DLD1 (cell line): ENCODE measurements at regions not wholly inside any gene's neighbourhood (a gene's known extent, or its start where the extent isn't known, plus 50 kb on each side); places are given as distances from the start of the nearest gene placed in this dataset.

Source experiments
- in situ Hi-C: cut with HindIII; loops from 2 replicates; pipeline ENCODE4 v1.10.0; 2017; ENCODE audit warnings: low sequenced_read_pairs

DNA sequence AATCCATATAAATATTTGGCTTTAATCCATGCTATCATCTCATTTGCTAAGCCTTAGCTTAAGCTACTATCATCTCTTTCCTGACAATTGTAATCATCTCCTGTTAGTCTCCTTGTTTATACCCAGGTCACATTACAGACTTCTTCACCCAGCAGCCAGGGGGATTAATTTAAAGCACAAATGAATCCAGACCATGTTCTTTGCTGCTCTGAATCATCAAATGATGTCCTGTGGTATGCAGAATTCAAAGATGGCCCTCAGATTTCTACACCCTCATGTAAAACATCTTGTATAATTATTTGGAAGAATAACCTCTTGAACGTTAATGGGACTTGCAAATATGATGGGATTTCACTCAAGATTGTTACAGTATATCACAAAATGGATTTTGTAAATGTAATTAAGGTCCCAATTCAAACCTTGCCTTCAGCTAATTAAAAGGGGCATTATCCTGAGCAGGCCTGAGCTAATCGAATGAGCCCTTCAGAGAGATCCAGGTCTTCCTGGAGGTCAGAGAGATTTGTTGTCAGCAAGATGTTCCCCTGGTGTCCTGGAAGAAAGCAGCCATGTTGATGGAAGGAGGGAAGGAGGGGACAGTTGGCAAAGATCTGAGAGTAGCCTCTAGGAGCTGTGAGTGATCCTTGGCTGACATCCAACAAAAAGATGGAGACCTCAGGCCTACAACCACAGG is 241.1 kb upstream of the MMADHC start:
- in situ Hi-C loops = no loop called here

GRCh38 chr2:149827585-149828126 is 240.1 kb upstream of the MMADHC start:
- in situ Hi-C loops = no loop called here

GRCh38 chr2:149826471-149827125 is 239.0 kb upstream of the MMADHC start:
- in situ Hi-C loops = no loop called here

DNA sequence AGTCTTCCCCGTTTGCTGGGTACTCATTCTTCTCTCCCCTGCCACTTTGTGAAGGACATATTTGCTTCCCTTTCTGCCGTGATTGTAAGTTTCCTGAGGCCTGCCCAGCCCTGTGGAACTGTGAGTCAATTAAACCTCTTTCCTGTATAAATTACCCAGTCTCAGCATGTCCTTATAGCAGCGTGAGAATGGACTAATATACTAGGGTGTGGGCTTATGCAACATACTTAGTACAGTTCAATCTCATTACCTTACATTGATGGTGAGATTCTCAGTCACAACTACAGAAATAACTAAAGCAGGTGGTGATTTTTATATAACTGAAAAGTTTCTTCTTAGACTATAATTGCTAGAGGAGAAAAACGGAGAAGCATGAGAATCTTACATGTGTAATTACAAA is 237.9 kb upstream of the MMADHC start:
- in situ Hi-C loops = no loop called here

GRCh38 chr2:149824136-149824535 is 236.6 kb upstream of the MMADHC start:
- in situ Hi-C loops = no loop called here

DNA sequence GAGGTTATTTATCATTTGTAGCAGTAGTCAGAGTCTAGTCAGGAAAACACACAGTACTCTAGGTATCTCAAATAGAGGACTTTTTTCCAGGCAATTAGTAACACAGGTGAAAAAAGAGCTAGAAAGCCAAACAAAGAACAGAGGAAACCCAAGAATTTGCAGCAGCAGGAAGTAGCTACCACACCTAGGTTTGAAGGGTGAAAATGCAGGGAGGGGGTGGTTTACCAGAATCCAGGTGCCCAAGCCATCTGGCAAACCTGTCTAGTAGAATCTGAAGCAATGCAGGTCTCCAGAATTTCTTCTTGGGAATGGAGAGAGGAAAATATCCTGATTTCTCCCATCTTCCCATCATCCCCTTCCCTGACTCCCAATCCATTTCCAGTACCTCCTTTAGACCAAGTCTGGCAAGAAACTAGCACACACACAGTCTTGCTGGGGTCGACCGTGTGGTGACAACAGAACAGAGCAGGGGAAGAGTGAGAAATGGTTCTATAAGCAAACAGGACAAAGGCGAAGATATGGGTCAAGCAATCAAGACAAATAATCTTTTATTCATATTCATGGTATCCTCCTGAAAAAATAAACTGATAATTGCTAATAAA is 231.9 kb upstream of the MMADHC start:
- in situ Hi-C loops = no loop called here

DNA sequence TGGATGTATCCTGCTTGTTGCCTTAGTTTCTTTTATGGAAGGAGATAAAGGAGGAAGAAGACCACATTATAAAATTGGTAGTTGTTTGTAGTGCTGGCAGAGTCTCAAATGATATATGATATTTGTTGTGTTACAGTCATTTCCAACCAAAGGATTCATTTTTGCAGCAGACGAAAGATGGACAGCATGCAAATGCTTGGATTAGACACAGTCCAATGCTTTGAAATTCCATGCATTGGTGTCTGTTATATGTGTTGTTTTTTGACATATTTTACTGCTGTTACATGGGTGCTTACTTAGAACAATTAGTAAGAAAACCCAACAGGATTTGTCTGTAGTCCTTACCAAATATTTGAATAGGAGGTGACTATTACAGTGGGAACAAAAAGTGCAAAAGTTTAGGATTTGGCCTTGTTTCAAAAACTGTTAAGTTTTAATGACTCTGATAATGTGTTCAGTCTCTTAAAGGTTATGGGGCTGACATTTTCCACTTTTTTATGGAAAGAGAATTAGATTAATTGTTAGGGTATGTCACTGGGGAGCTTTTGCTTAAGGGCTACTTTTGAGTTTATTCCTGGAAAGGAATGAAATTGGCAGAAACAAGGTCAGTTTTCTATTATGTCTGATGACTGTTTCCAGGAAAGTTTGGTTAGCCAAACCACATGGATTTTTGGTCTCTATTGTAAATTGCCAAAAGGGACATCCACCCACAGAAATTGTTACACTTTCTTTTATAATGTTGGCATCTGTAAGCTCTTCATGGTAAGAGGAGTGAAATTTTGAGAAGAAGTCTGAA is 229.4 kb upstream of the MMADHC start:
- in situ Hi-C loops = no loop called here

- in situ Hi-C loops = no loop called here
Measured at GRCh38 chr2:149815941-149816340, 228.4 kb upstream of the MMADHC start.

- in situ Hi-C loops = no loop called here
Measured at GRCh38 chr2:149814901-149815300, 227.3 kb upstream of the MMADHC start.

- in situ Hi-C loops = no loop called here
Measured at GRCh38 chr2:149814049-149814448, 226.5 kb upstream of the MMADHC start.

DNA sequence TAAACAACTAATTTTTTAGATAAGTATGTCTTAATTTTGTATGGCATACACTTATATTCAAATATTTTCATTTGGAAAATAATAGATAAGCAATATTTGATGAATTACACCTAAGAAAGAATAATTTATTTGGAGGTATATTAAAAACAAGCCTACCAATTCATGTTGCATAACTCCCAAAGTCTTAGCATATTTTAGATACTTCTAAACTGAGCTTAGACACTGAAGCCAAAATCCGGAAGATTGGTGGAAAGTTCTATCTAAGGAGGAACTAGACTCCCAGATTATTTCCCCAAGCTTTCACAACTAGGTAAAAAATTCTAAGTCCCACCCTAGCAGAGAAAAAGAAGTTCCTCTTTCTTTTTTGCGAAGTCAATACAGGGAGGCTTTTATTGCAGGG is 221.0 kb upstream of the MMADHC start:
- in situ Hi-C loops = no loop called here

- in situ Hi-C loops = no loop called here
Measured at GRCh38 chr2:149806651-149807050, 219.1 kb upstream of the MMADHC start.

- in situ Hi-C loops = no loop called here
Measured at GRCh38 chr2:149800624-149801542, 213.3 kb upstream of the MMADHC start.

DNA sequence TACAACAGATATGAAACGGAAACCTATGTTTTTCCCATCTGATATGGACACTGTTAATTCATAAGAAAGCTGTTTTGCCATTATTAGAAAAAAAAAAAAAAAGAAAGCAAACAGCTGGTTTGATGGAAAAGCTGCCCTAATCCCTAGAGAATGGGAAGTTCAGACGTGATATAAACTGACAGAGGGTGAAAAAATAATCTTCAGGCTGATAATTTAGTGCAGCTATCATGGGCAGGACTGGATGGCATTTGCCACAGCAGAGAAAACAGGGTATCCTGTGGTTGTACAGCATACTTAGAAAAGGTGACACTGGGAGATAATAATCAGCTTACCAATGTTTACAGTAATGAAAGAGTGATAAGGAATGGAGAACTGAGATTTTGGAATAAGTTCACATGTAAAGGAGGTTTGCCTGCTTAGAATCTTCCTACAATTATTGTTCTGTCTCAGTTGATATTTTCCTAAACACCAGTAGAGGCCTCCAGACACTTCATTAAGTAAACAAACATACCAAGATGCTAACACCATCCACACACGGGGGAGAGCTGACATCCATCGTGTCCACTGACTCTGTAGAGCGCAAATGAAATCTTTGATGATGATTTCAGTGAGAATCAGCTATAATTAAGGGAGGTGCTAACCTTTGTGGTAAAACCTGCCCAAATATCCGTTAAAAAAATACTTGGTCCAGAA is 211.6 kb upstream of the MMADHC start:
- in situ Hi-C loops = no loop called here

DNA sequence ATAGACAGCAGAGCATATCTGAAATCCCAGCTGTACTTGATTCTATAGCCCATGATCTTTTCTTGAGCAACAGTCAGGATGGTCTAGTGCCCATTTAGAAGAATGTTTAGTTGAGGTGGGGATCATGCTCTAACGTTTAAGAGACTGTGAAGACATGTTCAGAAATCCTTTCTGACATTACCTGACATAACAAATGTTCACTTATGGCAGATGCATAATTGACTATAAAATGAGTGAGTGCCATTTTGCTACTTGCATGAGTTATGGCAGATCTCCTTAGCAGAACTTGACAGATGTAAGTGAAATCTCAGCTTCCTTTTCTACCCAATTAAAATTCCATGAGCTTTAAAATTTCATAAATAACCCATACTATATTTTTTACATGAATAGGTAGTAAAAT is 209.5 kb upstream of the MMADHC start:
- in situ Hi-C loops = no loop called here

DNA sequence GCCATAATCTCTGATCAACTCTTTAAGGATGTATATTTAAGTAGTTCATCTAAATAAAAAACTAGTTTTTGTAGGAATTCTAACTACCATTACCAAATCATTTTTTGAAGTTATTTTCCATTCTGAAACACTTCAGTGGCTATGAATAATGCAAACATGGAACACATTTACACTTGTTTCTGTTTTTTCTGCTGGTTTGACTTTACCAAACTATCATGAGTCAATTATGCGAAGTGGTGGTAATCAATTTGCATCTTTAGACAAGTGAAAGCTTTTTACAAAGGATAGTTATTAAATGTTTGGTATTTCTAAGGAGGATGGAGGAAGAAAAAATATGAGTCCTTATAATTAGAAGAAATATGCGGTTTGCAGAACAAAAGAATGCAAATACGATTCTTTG is 202.0 kb upstream of the MMADHC start:
- in situ Hi-C loops = no loop called here

DNA sequence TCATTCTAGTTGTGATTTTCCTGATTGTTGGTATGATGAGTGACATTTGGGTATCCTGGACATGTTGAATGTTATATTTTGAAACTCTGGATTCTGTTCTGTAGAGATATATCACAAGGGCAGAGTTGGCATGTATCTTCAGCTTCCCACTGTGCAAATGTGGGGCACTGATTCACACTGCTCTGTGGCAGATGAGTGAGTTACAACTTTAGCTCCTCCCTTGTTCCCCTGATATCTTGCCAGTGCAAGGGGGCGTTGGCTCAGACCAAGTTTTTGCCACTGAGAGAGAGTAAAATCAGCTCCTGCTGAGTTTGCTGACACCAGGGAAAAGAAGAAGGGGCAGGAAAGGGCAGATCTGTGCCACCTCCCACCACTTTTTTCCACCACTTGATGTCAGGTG is 199.6 kb upstream of the MMADHC start:
- in situ Hi-C loops = no loop called here

GRCh38 chr2:149783284-149783683 is 195.7 kb upstream of the MMADHC start:
- in situ Hi-C loops = no loop called here

DNA sequence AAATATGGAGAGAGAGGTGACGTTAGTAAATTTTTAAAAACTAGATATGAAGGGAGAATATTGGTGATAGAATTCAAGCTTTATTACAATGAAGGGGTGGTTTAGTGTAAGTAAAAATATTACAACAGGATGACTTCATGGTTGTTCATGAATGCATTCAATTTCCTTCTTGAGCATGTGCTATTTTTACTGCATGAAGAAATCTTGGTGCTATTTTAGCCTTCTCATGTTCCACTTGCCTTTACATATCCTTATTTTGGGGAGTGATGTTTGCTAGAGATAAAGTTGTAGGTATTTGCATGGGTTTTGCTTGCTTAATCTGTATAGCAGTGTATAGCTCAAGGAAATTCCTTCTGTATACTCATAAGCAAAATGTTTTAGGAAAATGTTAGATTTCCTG is 195.0 kb upstream of the MMADHC start:
- in situ Hi-C loops = no loop called here
